Body of pancreas (tissue), 4 donors: ENCODE measurements at regions not wholly inside any gene's neighbourhood (a gene's known extent, or its start where the extent isn't known, plus 50 kb on each side); places are given as distances from the start of the nearest gene placed in this dataset.

Source experiments
- ATAC-seq: fragments of 150-250 bp; one replicate; pipeline ENCODE4 v1.9.1; 2016
- DNase-seq, 4 donors: peaks; one replicate each; pipeline ENCODE4 v3.0.0-alpha.2; 2019
- H3K27ac ChIP-seq, 4 donors: fragments of 200-600 bp; sonication (generic); 1 replicate in 3 of 4; 2 replicates in 1 of 4; pipeline versions ENCODE4 v1.5.1 to v1.6.1; 2016 to 2019; ENCODE audit warnings: mild to moderate bottlenecking in 1 of 4, mixed read lengths in 1 of 4, moderate library complexity in 1 of 4
- H3K27me3 ChIP-seq, 2 donors: fragments of 200-600 bp; sonication (generic); one replicate each; pipeline ENCODE4 v1.6.0; 2016; ENCODE audit warnings: mild to moderate bottlenecking in 1 of 2
- H3K36me3 ChIP-seq, 2 donors: fragments of 200-600 bp; sonication (generic); replicated peaks in 1 of 2; 2 replicates each; pipeline ENCODE4 v1.5.1; 2016; ENCODE audit warnings: low read depth in 2 of 2; ENCODE audit not compliant: insufficient read depth in 1 of 2
- H3K4me1 ChIP-seq: fragments of 200-600 bp; sonication (generic); one replicate; pipeline ENCODE4 v1.6.0; 2016
- H3K4me3 ChIP-seq, 2 donors: fragments of 200-600 bp; sonication (generic); 1 replicate in 1 of 2; 2 replicates in 1 of 2; pipeline ENCODE4 v1.5.1; 2016 to 2019
- H3K9me3 ChIP-seq, 3 donors: fragments of 200-600 bp; sonication (generic); 1 replicate in 2 of 3; 2 replicates in 1 of 3; pipeline ENCODE4 v1.5.1; 2016
- POLR2A ChIP-seq, 3 donors: fragments of 450-650 bp; IDR thresholded peaks; one replicate each; pipeline ENCODE4 v1.6.1; 2016; ENCODE audit warnings: antibody characterized with exemption in 3 of 3, mild to moderate bottlenecking in 2 of 3
- WGBS, 2 donors: methylation state at CpG; one replicate each; pipeline ENCODE4 v1.1.5; 2017; 5-methylcytosine and 5-hydroxymethylcytosine counted together
- intact Hi-C: fragments of 100-400 bp; cut with DNase I; formaldehyde crosslinking; loops from one replicate; pipeline ENCODE4 v1.15.1; 2023
- TF ChIP-seq, protein P1 (sequence below), 7 experiments: fragments of 450-650 bp in 4 of 7; fragments of 200-600 bp in 3 of 7; sonication (generic) in 3 of 7; IDR thresholded peaks; one replicate each; pipeline ENCODE4 v1.5.1; 2016 to 2019; ENCODE audit warnings: antibody characterized with exemption in 7 of 7

DNA sequence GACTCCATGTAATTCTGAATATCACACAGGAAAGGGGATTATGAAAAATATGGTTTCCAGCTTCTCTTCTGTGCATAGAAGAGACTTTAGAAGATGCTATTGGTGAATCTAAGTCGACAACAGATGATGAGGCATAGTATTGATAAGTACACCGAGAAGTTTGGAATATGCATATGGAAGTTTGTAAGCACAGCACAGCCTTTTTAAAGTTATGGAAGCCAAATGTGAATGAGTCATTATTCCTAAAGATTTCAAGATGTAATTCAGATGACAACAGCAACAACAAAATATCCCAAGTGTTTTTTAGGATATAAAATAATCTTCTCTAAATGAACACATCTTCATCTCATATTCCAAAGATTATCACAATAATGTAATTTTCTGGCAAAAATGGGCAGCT, 1723.3 kb downstream of the EFNA5 start:
- intact Hi-C loops: no loop called here
- 70 to 84% methylated on average over 2 of the region's 2 CpGs for WGBS, 2 donors
- TF ChIP-seq, protein P1, sequence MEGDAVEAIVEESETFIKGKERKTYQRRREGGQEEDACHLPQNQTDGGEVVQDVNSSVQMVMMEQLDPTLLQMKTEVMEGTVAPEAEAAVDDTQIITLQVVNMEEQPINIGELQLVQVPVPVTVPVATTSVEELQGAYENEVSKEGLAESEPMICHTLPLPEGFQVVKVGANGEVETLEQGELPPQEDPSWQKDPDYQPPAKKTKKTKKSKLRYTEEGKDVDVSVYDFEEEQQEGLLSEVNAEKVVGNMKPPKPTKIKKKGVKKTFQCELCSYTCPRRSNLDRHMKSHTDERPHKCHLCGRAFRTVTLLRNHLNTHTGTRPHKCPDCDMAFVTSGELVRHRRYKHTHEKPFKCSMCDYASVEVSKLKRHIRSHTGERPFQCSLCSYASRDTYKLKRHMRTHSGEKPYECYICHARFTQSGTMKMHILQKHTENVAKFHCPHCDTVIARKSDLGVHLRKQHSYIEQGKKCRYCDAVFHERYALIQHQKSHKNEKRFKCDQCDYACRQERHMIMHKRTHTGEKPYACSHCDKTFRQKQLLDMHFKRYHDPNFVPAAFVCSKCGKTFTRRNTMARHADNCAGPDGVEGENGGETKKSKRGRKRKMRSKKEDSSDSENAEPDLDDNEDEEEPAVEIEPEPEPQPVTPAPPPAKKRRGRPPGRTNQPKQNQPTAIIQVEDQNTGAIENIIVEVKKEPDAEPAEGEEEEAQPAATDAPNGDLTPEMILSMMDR (IDR thresholded peaks at IDR 0.05): no peak
- TF ChIP-seq POLR2A (IDR thresholded peaks at IDR 0.05): no peak
- Histone ChIP-seq H3K36me3 (no peaks in the 10 kb centered on the region), H3K4me1 (no peaks in the 10 kb centered on the region), H3K4me3 (no peak overlapping the region), H3K27ac (no peak overlapping the region), H3K9me3 (no peaks in the 10 kb centered on the region), H3K27me3 (no peaks in the 10 kb centered on the region)
- DNase-seq (no peak), ATAC-seq (no peak)

DNA sequence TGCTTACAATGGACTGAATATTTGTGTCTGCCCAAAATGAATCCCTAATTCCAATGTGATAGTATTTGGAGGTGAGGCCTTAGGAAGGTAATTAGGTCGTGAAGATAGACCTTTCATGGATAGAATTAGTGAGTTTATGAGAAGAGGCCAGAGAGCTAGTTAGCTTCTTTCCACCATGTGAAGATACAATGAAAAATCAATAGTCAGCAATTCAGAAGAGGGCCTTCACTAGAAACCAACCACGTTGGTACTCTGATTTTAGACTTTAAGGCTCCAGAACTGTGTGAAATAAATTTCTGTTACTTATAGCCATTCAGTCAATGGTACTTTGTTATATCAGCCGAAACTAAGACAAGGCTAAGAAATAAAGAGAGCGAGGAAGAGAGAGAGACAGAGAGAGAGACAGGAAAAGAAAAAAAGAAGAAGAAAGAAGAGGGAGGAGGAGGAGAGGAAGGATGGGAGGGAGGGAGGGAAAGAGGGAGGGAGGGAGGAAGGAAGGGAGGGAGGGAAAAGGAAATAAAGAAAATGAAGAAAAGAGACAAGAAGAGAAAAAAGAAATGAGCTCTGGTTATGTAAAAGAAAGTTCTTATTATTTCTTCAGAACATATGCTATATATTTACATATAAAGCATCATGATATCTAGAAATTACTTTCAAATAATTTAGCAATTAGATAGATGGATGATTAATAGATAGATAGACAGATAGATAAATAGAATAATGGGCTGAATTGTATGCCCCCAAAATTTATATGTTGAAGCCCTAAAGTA, 1725.3 kb downstream of the EFNA5 start:
- 75 to 82% methylated on average over 4 of the region's 4 CpGs for WGBS, 2 donors

DNA sequence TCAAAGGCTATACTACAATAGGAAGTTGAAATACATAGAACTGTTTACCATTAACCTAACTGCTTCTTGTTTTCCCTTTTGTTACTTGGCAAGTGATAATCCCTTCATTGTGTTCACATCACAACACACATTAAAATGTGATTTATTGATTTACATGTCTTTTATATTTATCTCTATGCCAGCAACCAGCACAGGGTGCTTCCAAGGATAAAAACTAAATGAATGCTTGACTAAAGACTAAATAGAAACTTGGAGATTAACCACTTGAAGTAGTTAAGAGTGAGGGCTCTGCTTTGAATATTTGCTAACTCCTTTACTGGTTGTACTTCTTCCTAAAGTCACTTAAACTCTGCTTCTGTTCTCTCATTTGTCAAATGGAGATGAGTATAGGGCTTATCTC, 1730.6 kb downstream of the EFNA5 start:
- no peak for TF ChIP-seq POLR2A (IDR thresholded peaks at IDR 0.05)
- TF ChIP-seq, protein P1 (IDR thresholded peaks at IDR 0.05): no peak

More for the DNA sequence above, 1725.3 kb downstream of the EFNA5 start:
- DNase-seq (no peak), ATAC-seq (no peak)
- Histone ChIP-seq H3K27ac (no peak overlapping the region), H3K36me3 (no peaks in the 10 kb centered on the region), H3K27me3 (no peaks in the 10 kb centered on the region), H3K4me1 (no peaks in the 10 kb centered on the region), H3K4me3 (no peak overlapping the region), H3K9me3 (no peaks in the 10 kb centered on the region)
- no peak for TF ChIP-seq POLR2A (IDR thresholded peaks at IDR 0.05)
- TF ChIP-seq, protein P1 (IDR thresholded peaks at IDR 0.05): no peak
- intact Hi-C loops: no loop called here

DNA sequence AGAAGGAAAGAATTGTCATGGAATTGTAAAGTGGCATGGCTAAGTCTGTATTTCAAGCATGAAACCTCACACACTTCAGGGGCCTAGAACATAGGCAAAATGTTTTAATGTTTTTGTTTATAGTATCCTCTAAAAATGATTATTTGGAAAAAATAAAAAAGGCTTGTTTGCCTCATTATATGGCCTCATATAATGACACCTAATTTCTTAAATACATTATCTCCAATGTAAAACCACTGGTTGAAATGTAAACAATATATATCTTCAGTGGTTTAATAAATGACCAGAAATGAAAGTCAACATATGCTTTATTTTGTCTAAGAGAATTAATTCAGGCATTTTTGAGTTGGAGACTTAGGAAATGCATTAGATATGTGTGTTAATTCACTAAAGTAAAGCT, 1736.6 kb downstream of the EFNA5 start:
- DNase-seq (no peak), ATAC-seq (no peak)
- no peak overlapping the region for H3K27ac ChIP-seq
- H3K9me3 ChIP-seq: no peaks in the 10 kb centered on the region
- intact Hi-C loops: no loop called here
- no peaks in the 10 kb centered on the region for H3K4me1 ChIP-seq
- no peaks in the 10 kb centered on the region for H3K36me3 ChIP-seq
- no peaks in the 10 kb centered on the region for H3K27me3 ChIP-seq
- no peak for TF ChIP-seq POLR2A (IDR thresholded peaks at IDR 0.05)
- TF ChIP-seq, protein P1 (IDR thresholded peaks at IDR 0.05): no peak
- no peak overlapping the region for H3K4me3 ChIP-seq

More for the DNA sequence above, 1730.6 kb downstream of the EFNA5 start:
- DNase-seq: no peak
- Histone ChIP-seq H3K4me1 (no peaks in the 10 kb centered on the region), H3K4me3 (no peak overlapping the region), H3K36me3 (no peaks in the 10 kb centered on the region), H3K27ac (no peak overlapping the region), H3K27me3 (no peaks in the 10 kb centered on the region), H3K9me3 (no peaks in the 10 kb centered on the region)
- ATAC-seq: no peak
- intact Hi-C loops: no loop called here

DNA sequence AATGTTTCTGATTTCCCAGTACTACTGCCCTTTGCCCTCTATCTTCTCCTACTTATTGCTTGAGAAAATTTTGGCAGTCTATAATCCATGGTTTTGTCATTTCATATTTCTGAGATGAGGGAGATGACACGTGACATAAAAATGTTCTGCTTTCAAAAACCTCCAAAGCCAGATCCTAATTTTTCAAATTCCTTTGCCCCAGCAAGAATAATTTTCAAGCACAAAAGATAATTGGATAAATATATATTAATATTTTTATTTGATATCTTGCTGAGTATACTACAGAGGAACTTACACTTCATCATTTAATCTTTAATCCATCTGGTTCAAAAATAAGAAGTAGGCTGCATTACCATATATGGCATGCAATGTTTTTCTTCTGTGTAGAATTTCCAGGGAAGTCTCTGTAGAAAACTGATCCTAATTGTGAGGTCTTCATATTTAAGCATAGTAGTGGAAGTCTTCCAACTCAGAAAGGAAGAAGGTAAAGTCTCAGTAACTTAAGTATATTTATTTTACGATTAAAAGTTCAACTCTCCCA, 1738.8 kb downstream of the EFNA5 start:
- Histone ChIP-seq H3K27me3 (no peaks in the 10 kb centered on the region), H3K4me1 (no peaks in the 10 kb centered on the region), H3K9me3 (no peaks in the 10 kb centered on the region), H3K27ac (no peak overlapping the region), H3K36me3 (no peaks in the 10 kb centered on the region), H3K4me3 (no peak overlapping the region)
- 68 to 70% methylated on average over 2 of the region's 2 CpGs for WGBS, 2 donors
- intact Hi-C loops: no loop called here
- no peak for ATAC-seq
- no peak for TF ChIP-seq POLR2A (IDR thresholded peaks at IDR 0.05)
- TF ChIP-seq, protein P1 (IDR thresholded peaks at IDR 0.05): no peak
- no peak for DNase-seq
